ENCODE measurements at regions not wholly inside any gene's neighbourhood (a gene's known extent, or its start where the extent isn't known, plus 50 kb on each side); places are given as distances from the start of the nearest gene placed in this dataset.
"Not testable (repeated sequence)": the region's sequence is repeated elsewhere in the genome, so short reads cannot be mapped to it uniquely, and the experiment has no call there.

DNA sequence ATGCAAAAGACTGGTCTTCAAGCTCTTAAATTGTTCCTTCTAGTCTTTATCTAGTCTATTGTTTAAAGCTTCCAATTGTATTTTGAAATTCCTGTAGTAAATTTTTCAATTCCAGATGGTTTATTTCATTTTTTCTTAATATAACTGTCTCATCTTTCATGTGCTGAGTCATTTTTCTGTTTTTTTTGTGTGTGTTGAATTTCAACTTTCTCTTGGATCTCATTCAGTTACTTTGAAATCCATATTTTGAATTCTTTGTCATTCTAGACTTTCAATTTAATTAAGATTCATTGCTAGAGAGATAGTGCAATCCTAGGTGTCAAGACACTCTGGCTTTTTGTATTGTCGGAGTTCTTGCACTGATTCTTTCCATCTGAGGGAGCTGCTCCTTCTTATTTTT, 128.0 kb upstream of the PRKG2 start:
- Mint-ChIP-seq H3K4me3 (no peak overlapping the region), H3K27ac (no peak overlapping the region), H3K4me1 (no peaks in the 10 kb centered on the region), H3K36me3 (no peaks in the 10 kb centered on the region), H3K9me3 (no peaks in the 10 kb centered on the region), H3K27me3 (peaks cover 35% of the 10 kb centered on the region)
- no peak for ATAC-seq

DNA sequence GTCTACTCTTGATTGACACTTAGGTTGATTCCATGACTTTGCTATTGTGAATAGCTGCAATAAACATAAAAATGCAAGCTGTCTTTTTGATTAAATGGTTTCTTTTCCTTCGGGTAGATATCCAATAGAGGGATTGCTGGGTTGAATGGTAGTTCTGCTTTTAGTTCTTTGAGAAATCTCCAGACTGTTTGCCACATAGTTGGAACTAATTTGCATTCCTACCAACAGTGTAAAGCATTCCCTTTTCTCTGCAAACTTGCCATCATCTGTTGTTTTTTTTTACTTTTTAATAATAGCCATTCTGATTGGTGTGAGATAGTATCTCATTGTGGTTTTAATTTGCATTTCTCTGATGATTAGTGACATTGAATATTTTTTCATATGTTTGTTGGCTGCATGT, 122.2 kb upstream of the PRKG2 start:
- Mint-ChIP-seq H3K4me1 (no peaks in the 10 kb centered on the region), H3K4me3 (no peak overlapping the region), H3K27ac (no peak overlapping the region), H3K36me3 (no peaks in the 10 kb centered on the region), H3K27me3 (peaks cover 11% of the 10 kb centered on the region), H3K9me3 (peaks cover 4% of the 10 kb centered on the region)
- ATAC-seq, result no peak

DNA sequence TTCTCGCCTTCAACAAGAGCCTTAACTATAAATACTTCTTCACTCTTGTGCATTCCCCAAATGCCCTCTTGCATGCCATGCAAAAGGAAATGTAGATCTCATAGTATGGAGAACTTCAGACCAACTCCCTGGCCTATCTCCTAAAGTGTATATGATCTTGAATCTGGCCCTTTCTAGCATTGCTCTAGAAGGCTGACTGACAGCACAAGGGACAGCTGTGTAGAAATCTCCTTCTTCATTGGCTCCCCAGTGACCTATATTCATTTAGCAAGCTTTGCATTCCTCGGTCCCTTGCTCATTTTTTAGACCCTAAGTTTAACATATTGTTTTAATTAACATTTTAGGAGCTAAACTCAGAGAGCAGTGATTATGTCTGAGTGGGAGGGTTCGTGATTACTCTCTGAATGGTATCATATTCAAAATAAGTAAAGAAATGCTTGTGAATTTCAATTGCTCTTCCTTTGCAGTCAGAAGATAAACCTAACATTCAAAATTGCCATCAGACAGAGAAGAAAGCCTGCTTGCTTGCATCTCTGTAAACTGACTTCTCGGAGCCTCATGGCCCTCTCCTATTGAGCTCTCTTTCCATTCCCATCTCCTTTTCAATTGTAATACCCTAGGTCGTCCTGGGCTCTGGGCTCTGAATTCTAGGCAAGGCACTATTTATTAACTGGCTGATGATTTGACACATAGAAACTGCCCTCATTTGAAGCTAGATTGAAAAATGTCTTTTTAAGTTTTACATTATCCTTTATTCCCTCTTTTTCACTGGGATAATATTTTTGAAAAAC, 120.3 kb upstream of the PRKG2 start:
- H3K27ac Mint-ChIP-seq, result no peak overlapping the region
- ATAC-seq, result no peak

DNA sequence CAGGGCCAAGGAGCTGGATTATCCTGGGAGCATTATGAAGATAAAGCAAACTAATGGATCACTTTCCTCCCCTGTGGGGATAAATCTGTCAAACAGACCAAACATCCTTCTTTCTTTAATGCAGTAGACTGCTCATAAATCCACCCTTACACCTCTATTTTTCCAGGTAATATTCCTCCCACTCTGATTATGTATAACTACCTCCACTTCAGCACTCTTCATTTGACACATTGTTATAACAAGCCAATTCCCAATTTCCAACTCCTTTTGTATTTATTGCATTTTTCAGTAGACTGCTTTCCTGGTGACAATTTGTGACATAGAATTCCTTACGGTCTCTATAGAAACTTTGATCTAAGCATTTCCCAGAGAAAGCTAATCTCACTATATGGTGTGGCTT, 115.0 kb upstream of the PRKG2 start:
- no peaks in the 10 kb centered on the region for H3K4me1 Mint-ChIP-seq
- no peak overlapping the region for H3K27ac Mint-ChIP-seq
- no peaks in the 10 kb centered on the region for H3K27me3 Mint-ChIP-seq
- H3K9me3 Mint-ChIP-seq, result no peaks in the 10 kb centered on the region
- no peak overlapping the region for H3K4me3 Mint-ChIP-seq
- no peak for ATAC-seq
- H3K36me3 Mint-ChIP-seq, result no peaks in the 10 kb centered on the region

More for the DNA sequence above, 120.3 kb upstream of the PRKG2 start:
- no peak overlapping the region for H3K4me3 Mint-ChIP-seq
- H3K4me1 Mint-ChIP-seq, result no peaks in the 10 kb centered on the region
- H3K36me3 Mint-ChIP-seq, result no peaks in the 10 kb centered on the region
- peaks cover under 1% of the 10 kb centered on the region for H3K27me3 Mint-ChIP-seq
- H3K9me3 Mint-ChIP-seq, result peaks cover 4% of the 10 kb centered on the region

DNA sequence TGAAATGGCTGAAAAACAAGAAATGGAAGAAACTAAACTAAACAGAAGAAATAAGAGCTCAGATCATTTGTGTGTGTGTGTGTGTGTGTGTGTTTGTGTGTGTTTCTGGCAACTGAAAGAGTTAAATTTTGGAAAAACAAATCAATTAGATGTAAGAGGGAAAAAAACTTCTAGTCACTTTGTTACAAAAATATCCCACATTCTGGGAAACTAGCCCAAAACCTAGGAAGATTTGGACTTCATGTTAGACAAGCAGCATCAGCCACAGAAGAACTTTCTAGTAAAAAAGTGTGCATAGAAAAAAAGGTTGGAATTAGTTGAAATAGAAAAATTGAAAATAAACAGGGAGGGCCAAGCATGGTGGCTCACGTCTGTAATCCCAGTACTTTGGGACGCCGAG, 111.6 kb upstream of the PRKG2 start:
- H3K9me3 Mint-ChIP-seq, result peaks cover 8% of the 10 kb centered on the region
- H3K27ac Mint-ChIP-seq, result no peak overlapping the region
- no peak for ATAC-seq
- H3K4me1 Mint-ChIP-seq, result no peaks in the 10 kb centered on the region
- no peaks in the 10 kb centered on the region for H3K36me3 Mint-ChIP-seq
- peaks cover 15% of the 10 kb centered on the region for H3K27me3 Mint-ChIP-seq
- H3K4me3 Mint-ChIP-seq, result no peak overlapping the region

DNA sequence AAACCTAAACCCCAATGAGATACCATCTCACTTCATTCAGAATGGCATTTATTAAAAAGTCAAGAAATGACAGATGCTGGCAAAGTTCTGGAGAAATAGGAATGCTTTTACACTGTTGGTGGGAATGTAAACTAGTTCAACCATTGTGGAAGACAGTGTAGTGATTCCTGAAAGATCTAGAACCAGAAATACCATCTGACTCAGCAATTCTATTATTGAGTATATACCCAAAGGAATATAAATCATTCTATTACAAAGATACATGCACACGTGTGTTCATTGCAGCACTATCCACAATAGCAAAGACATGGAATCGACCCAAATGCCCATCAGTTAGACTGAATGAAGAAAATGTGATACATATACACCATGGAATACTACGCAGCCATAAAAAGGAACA, 109.6 kb upstream of the PRKG2 start:
- H3K4me1 Mint-ChIP-seq, H3K4me3 Mint-ChIP-seq, H3K9me3 Mint-ChIP-seq, H3K27ac Mint-ChIP-seq, H3K36me3 Mint-ChIP-seq, ATAC-seq: not testable (repeated sequence)
- H3K27me3 Mint-ChIP-seq, result peaks cover 28% of the 10 kb centered on the region

DNA sequence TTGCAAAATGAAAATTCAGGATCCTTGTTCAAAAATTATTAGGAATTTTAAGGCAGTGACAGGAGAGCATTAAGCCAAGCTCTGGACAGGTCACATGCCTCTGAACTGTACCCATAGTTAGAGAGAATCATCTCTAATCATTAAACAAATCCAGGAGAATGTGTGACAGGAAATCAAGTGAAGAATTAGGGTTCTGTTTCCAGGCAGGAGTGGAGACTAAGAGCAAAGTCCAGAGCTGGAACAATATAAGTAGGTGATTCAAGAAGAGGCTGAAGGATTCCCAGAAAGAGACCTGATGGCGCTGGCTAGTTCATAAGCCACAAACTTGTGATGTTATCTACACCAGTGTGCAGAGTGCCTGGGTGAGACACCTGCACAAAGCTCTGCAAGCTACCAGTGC, 104.6 kb upstream of the PRKG2 start:
- Mint-ChIP-seq H3K36me3 (no peaks in the 10 kb centered on the region), H3K27me3 (peaks cover 39% of the 10 kb centered on the region), H3K9me3 (peaks cover 6% of the 10 kb centered on the region), H3K4me1 (peaks cover under 1% of the 10 kb centered on the region), H3K4me3 (no peak overlapping the region), H3K27ac (no peak overlapping the region)
- ATAC-seq, result no peak

DNA sequence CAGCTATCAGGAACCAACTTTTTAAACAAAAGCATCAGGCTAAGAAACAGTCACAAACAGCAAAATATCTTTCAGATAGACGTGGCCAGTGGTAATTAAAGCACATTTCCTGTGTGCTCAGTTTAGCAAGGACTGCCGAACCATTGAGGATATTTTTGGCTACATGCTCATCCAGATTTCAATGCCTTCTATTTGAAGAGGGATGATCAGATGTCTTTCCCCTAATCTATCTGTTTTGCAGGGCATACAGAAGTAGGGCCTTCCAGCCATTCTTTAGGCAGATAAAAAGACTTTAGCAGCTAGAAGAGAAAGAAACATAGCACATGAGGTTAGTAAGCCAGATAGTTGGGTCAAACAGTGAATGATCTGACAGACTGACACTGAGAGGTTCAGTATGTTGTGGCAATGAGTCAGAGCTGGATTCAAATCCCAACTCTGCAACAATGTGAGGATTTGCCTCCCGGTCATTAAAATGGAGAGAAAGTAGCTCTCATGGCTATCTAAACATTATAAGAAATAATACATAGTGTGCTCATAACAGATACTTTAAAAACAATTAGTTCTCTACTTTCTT, 100.0 kb upstream of the PRKG2 start:
- no peaks in the 10 kb centered on the region for H3K36me3 Mint-ChIP-seq
- H3K4me3 Mint-ChIP-seq, result no peak overlapping the region
- no peaks in the 10 kb centered on the region for H3K9me3 Mint-ChIP-seq
- peaks cover 15% of the 10 kb centered on the region for H3K27me3 Mint-ChIP-seq
- H3K27ac Mint-ChIP-seq, result no peak overlapping the region
- peaks cover 6% of the 10 kb centered on the region for H3K4me1 Mint-ChIP-seq
- ATAC-seq, result no peak

DNA sequence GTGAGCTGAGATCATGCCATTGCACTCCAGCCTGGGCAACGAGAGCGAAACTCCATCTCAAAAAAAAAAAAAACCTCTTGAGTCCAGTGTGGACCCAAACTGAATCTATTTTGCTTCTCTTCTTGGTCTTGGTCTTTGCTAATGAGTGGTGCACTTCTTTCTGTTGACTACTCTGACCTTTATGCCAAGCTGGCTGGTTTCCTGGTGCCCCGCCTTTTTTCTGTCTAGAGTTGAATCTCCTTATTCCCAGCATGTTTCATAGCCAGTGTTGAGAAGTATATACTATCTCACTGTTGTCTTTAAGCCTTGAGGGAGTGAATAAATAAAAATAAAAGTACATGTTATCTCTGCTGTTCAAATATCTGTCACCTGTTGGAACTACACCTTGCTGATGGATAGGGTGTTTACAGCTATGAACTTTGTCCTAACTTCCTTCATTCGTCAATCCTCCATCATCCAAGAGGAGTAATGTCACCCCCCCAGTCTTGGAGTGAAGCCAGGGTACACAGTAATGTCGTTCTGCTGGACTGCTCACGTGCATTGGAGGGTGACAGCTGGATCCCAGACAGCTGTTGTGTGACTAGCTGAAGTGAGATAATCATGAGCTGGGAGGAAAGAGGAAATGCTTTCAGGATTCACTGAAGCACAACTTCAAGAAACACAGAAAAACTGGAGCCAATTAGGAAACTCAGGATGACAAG, 99.3 kb upstream of the PRKG2 start:
- H3K27me3 Mint-ChIP-seq, result peaks cover 9% of the 10 kb centered on the region
- H3K4me1 Mint-ChIP-seq, result peaks cover 6% of the 10 kb centered on the region
- no peak for ATAC-seq
- H3K9me3 Mint-ChIP-seq, result no peaks in the 10 kb centered on the region
- H3K4me3 Mint-ChIP-seq, result no peak overlapping the region
- H3K27ac Mint-ChIP-seq, result no peak overlapping the region
- no peaks in the 10 kb centered on the region for H3K36me3 Mint-ChIP-seq

DNA sequence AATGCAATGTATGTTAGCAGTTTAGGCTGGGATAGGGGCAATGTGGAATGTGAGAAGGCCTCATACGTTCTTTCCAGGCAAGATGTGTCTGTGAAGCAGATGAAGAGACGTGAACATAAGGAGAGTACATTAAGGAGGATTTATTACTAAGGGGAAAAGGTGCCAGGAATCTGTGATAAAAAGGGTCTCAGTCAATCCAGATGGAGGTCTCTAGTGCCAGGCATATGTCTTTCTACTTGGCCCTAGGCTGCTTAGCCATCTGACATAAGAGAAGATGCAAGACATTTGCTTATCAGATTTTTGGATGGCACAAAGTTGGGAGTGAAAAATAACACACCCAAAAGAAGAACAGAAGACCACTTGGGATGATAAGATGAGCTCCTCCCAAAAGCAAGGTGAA, 93.0 kb upstream of the PRKG2 start:
- Mint-ChIP-seq H3K9me3 (no peaks in the 10 kb centered on the region), H3K4me3 (no peak overlapping the region), H3K27ac (no peak overlapping the region), H3K27me3 (peaks cover 14% of the 10 kb centered on the region), H3K36me3 (no peaks in the 10 kb centered on the region), H3K4me1 (no peaks in the 10 kb centered on the region)
- ATAC-seq, result no peak

DNA sequence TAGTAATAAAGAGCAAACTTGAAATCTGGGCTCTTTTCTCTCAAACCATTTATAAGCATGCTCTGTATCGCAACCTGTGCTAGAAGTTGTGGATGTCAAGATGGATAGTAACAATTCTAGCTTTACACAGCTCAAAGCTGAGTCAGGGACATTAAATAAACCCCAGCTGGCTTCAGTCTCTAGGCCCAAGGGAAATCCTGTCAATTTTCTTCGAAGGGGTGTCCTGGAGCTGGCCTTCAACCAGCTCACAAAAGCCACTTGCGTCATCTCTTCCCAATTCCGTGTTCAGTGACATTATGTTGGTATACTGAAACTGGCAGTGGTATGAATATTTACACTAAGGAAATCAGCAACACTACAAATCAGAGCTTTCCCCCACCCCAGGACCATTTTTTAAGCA, 89.8 kb upstream of the PRKG2 start:
- H3K9me3 Mint-ChIP-seq, result no peaks in the 10 kb centered on the region
- H3K36me3 Mint-ChIP-seq, result no peaks in the 10 kb centered on the region
- H3K4me3 Mint-ChIP-seq, result no peak overlapping the region
- H3K27me3 Mint-ChIP-seq, result peaks cover 14% of the 10 kb centered on the region
- H3K27ac Mint-ChIP-seq, result no peak overlapping the region
- no peak for ATAC-seq
- H3K4me1 Mint-ChIP-seq, result no peaks in the 10 kb centered on the region

DNA sequence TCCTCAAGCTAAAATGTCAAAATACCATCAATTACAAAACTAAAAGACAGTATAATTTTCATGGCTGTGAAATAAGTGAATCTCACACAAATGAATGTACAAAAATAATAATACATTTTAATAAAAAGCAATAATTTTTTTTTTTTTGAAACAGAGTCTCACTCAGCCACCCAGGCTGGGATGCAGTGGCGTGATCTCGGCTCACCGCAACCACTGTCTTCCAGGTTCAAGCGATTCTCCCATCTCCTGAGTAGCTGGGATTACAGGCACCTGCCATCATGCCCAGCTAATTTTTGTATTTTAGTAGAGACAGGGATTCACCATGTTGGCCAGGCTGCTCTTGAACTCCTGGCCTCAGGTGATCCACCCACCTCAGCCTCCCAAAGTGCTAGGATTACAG, 85.3 kb upstream of the PRKG2 start:
- not testable (repeated sequence) for H3K27ac Mint-ChIP-seq, H3K4me1 Mint-ChIP-seq, ATAC-seq, H3K27me3 Mint-ChIP-seq, H3K4me3 Mint-ChIP-seq, H3K9me3 Mint-ChIP-seq, H3K36me3 Mint-ChIP-seq

DNA sequence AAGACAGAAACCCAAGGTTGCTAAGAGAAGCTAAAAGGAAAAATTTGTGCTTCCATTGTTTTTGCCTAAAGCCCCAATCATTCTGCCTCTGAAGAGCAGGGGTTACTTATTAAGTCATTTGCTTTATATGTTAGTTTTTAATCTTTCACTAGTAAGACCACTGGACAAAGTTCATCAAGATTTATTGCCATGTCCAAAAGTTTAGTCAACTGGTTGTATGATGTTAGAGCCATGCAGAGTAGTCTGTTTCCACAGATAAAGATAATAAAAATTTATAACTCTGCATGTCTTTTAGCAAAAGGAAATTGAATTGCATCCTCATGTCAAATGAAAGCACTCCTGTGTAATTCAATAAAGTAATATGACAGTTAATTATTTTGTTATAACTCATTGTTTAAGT, 75.8 kb upstream of the PRKG2 start:
- Mint-ChIP-seq H3K27me3 (peaks cover 8% of the 10 kb centered on the region), H3K36me3 (no peaks in the 10 kb centered on the region), H3K4me1 (no peaks in the 10 kb centered on the region), H3K4me3 (no peak overlapping the region), H3K9me3 (no peaks in the 10 kb centered on the region), H3K27ac (no peak overlapping the region)
- no peak for ATAC-seq

DNA sequence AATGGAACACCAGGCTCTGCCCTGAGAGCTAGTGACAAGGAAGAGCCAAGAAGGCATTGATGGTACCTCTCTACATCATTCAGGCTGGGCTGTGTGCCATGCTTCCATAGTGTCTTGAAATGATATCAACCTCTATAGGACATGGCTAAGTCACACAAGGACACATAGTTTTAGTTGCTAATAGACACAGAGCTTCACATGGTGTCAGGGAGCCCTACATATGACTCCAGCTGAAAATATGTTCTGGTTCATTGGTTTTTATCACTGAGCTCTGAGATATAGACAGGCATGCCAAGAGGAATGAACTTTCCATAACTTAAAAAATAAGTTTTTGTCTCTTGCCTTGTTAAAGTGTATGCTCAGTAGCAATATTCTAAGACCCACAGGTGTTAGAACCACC, 72.1 kb upstream of the PRKG2 start:
- Mint-ChIP-seq H3K4me3 (no peak overlapping the region), H3K36me3 (no peaks in the 10 kb centered on the region), H3K4me1 (no peaks in the 10 kb centered on the region), H3K27ac (no peak overlapping the region), H3K9me3 (no peaks in the 10 kb centered on the region), H3K27me3 (peaks cover 21% of the 10 kb centered on the region)
- no peak for ATAC-seq

DNA sequence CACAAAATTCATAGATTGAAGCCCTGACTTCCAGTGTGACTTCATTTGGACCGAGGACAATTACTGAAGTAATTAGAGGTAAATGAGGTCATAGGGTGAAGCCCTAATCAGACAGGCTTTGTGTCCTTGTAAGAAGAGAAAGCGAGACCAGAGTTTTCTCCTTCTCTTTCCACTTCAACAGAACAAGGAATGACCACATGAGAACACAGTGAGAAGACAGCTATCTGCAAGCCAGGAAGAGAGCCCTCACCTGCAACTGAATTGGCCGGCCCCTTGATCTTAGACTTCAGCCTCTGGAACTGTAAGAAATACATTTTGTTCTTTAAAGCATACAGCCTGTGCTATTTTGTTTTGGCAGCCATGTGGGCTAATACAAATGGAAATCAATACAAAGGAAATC, 67.1 kb upstream of the PRKG2 start:
- Mint-ChIP-seq H3K36me3 (no peaks in the 10 kb centered on the region), H3K27me3 (peaks cover 13% of the 10 kb centered on the region), H3K4me1 (no peaks in the 10 kb centered on the region), H3K27ac (no peak overlapping the region), H3K4me3 (no peak overlapping the region), H3K9me3 (peaks cover 6% of the 10 kb centered on the region)
- ATAC-seq, result no peak

DNA sequence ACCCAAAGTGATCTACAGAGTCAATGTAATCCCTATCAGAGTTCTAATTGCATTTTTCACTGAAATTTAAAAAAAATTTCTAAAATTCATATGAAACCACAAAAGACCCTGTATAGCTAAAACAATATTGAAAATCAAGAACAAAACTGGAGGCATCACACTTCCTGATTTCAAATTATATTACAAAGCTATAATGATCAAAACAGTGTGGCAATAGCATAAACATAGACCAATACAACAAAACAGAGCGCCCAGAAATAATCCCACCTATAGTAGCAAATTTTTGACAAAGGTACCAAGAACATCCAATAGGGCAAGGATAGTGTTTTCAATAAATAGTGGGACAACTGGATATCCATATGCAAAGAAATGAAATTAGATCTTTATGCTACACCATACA, 59.4 kb upstream of the PRKG2 start:
- peaks cover 11% of the 10 kb centered on the region for H3K27me3 Mint-ChIP-seq
- ATAC-seq, result no peak
- H3K9me3 Mint-ChIP-seq, result peaks cover 18% of the 10 kb centered on the region
- no peak overlapping the region for H3K4me3 Mint-ChIP-seq
- H3K4me1 Mint-ChIP-seq, result no peaks in the 10 kb centered on the region
- no peak overlapping the region for H3K27ac Mint-ChIP-seq
- H3K36me3 Mint-ChIP-seq, result no peaks in the 10 kb centered on the region

Measured in stimulated activated memory B cell treated with anti-CD40 and anti-IgM and Interleukin-4, amounts not matched to agents 10 μg/mL and 1 μg/mL and 100 μg/mL, for 72 hours (primary cell).